Testis (tissue), 2 donors: ENCODE measurements at regions not wholly inside any gene's neighbourhood (a gene's known extent, or its start where the extent isn't known, plus 50 kb on each side); places are given as distances from the start of the nearest gene placed in this dataset.

Source experiments
- POLR2A ChIP-seq: fragments of 450-650 bp; IDR thresholded peaks from one replicate; pipeline ENCODE4 v1.6.1; 2017; ENCODE audit warnings: antibody characterized with exemption, mild to moderate bottlenecking, moderate library complexity
- TF ChIP-seq, protein P1 (sequence below), 3 experiments: fragments of 450-650 bp in 2 of 3; fragments of 200-600 bp in 1 of 3; sonication (generic) in 1 of 3; IDR thresholded peaks; one replicate each; pipeline ENCODE4 v1.5.1; 2016 to 2019; ENCODE audit warnings: antibody characterized with exemption in 3 of 3, mild to moderate bottlenecking in 2 of 3, moderate library complexity in 1 of 3

DNA sequence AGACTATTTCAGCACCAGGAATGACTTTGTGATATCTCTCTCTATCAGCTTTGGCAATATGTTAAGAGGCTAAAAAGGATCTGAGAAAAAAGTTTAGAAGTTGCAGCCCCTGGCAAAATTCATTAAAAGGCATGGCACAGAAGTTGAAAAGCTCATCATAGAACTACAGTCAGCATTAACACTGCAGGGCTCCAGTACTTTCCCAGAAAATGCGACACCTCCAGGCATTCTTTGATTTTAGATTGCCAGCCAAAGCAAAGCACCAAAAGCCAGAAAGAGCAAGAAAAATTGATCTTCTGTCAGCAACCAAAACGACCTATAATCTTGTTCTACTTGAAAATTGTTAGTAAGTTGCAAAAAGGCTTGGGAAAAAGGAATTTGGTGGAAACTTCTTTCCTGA, 713.5 kb downstream of the FSCB start:
- TF ChIP-seq, protein P1, sequence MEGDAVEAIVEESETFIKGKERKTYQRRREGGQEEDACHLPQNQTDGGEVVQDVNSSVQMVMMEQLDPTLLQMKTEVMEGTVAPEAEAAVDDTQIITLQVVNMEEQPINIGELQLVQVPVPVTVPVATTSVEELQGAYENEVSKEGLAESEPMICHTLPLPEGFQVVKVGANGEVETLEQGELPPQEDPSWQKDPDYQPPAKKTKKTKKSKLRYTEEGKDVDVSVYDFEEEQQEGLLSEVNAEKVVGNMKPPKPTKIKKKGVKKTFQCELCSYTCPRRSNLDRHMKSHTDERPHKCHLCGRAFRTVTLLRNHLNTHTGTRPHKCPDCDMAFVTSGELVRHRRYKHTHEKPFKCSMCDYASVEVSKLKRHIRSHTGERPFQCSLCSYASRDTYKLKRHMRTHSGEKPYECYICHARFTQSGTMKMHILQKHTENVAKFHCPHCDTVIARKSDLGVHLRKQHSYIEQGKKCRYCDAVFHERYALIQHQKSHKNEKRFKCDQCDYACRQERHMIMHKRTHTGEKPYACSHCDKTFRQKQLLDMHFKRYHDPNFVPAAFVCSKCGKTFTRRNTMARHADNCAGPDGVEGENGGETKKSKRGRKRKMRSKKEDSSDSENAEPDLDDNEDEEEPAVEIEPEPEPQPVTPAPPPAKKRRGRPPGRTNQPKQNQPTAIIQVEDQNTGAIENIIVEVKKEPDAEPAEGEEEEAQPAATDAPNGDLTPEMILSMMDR (IDR thresholded peaks at IDR 0.05), result no peak
- TF ChIP-seq POLR2A, result no peak
